AG04449 (cell line): ENCODE measurements at regions not wholly inside any gene's neighbourhood (a gene's known extent, or its start where the extent isn't known, plus 50 kb on each side); places are given as distances from the start of the nearest gene placed in this dataset.

Source experiments
- CTCF ChIA-PET: fragments of 350-600 bp; formaldehyde crosslinking; extraction: SDS; loops from one replicate; lab custom pipeline; 2021; ENCODE audit warnings: antibody characterized with exemption; lab: Yijun Ruan, JAX
- POLR2A ChIA-PET: fragments of 400-600, 350-600 bp; formaldehyde crosslinking; extraction: SDS; loops from one replicate; lab custom pipeline; 2020; ENCODE audit warnings: antibody characterized with exemption, inconsistent platforms; lab: Yijun Ruan, JAX
- DNase-seq: peaks from one replicate; pipeline ENCODE4 v3.0.0-alpha.2; 2010; ENCODE audit warnings: low read depth, low spot score
- H3K4me3 ChIP-seq: 2 replicates; pipeline ENCODE4 v1.5.1; 2011; ENCODE audit warnings: low read depth, mild to moderate bottlenecking, control low read depth, low read length
- CTCF ChIP-seq: IDR thresholded peaks from one replicate; pipeline ENCODE4 v1.5.1; 2011; ENCODE audit warnings: mild to moderate bottlenecking, moderate library complexity, low read length, control low read depth, inconsistent platforms; ENCODE audit not compliant: insufficient read depth; ENCODE audit errors: missing control alignments

GRCh38 chr13:50187352-50188029, 172.2 kb downstream of the KCNRG start:
- CTCF ChIA-PET, result no interaction called here

GRCh38 chr13:50188696-50189095, 173.5 kb downstream of the KCNRG start:
- POLR2A ChIA-PET, result no interaction called here

More at GRCh38 chr13:50187352-50188029, 172.2 kb downstream of the KCNRG start:
- POLR2A ChIA-PET, result no interaction called here
- TF ChIP-seq CTCF, result no peak
- no peak for DNase-seq
- no peak overlapping the region for H3K4me3 ChIP-seq

GRCh38 chr13:50189450-50189849, 174.2 kb downstream of the KCNRG start:
- H3K4me3 ChIP-seq, result no peak overlapping the region
- no peak for TF ChIP-seq CTCF
- DNase-seq, result no peak
- CTCF ChIA-PET, result no interaction called here
- POLR2A ChIA-PET, result no interaction called here

More at GRCh38 chr13:50188696-50189095, 173.5 kb downstream of the KCNRG start:
- no peak for TF ChIP-seq CTCF
- no peak for DNase-seq
- CTCF ChIA-PET, result interaction anchor here (0.7 kb wide), 1 partner anchor 212 kb away, joined by 3 read pairs; no protein-coding TSS in a partner anchor
- H3K4me3 ChIP-seq, result no peak overlapping the region

- DNase-seq, result no peak
- H3K4me3 ChIP-seq, result no peak overlapping the region
- ChIA-PET POLR2A (no interaction called here), CTCF (interaction anchor here (1.1 kb wide), 1 partner anchor 18 kb away, joined by 3 read pairs; no protein-coding TSS in a partner anchor)
- no peak for TF ChIP-seq CTCF
Measured at GRCh38 chr13:50191004-50191403, 175.8 kb downstream of the KCNRG start.

GRCh38 chr13:50192272-50192813, 177.1 kb downstream of the KCNRG start:
- POLR2A ChIA-PET, result no interaction called here
- CTCF ChIA-PET, result no interaction called here

More at GRCh38 chr13:50192272-50192813, 177.1 kb downstream of the KCNRG start:
- DNase-seq, result no peak
- TF ChIP-seq CTCF, result no peak
- no peak overlapping the region for H3K4me3 ChIP-seq
